ENCODE measurements at regions not wholly inside any gene's neighbourhood (a gene's known extent, or its start where the extent isn't known, plus 50 kb on each side); places are given as distances from the start of the nearest gene placed in this dataset.

DNA sequence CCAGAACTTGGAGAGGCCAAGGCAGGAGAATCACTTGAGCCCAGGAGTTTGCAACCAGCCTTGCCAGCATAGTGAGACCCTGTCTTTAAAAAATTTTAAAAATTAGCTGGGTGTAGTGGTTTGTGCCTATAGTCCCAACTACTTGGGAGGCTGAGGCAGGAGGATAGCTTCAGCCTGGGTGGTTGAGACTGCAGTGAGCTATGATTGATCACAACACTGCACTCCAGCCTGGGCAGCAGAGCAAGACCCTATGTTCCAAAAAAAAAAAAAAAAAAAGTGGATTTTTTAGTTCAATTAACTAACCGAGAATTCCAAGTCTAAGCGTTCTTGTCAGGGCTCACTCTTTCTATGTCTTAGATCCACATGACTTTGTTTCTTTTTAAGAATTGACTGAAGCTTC, 130.3 kb upstream of the NRIP1 start:
- TF ChIP-seq POLR2AphosphoS5 (IDR thresholded peaks at IDR 0.05; ENCODE audit: borderline replicate concordance, low read depth, low read length) = no peak
- no peak for TF ChIP-seq EZH2 (IDR thresholded peaks at IDR 0.05)
- TF ChIP-seq FOXP2 (optimal IDR thresholded peaks at IDR 0.05; ENCODE audit: control extremely low read depth, extremely low read length, insufficient read depth) = no peak

All from SK-N-MC (cell line).